Glutamatergic neuron (in vitro differentiated cells): ENCODE measurements at regions not wholly inside any gene's neighbourhood (a gene's known extent, or its start where the extent isn't known, plus 50 kb on each side); places are given as distances from the start of the nearest gene placed in this dataset.
A peak's percentile ranks its signal among the peaks of the same experiment; 100 is the strongest.

ENCODE experiments used
- DNase-seq: peaks from one replicate; pipeline ENCODE4 v3.0.0; 2022
- H3K27ac Mint-ChIP-seq: one replicate; pipeline ENCODE4 v1.8.0; 2020; ENCODE audit warnings: mild to moderate bottlenecking, mixed read lengths, inconsistent platforms; ENCODE audit not compliant: unreplicated experiment
- H3K27me3 Mint-ChIP-seq: one replicate; pipeline ENCODE4 v1.8.0; 2020; ENCODE audit warnings: mild to moderate bottlenecking, moderate library complexity, mixed read lengths, inconsistent platforms; ENCODE audit not compliant: unreplicated experiment
- H3K36me3 Mint-ChIP-seq: one replicate; pipeline ENCODE4 v1.8.0; 2020; ENCODE audit warnings: mild to moderate bottlenecking, mixed read lengths, inconsistent platforms; ENCODE audit not compliant: unreplicated experiment
- H3K4me1 Mint-ChIP-seq: one replicate; pipeline ENCODE4 v1.8.0; 2020; ENCODE audit warnings: mild to moderate bottlenecking, low read depth, mixed read lengths, inconsistent platforms; ENCODE audit not compliant: unreplicated experiment
- H3K4me3 Mint-ChIP-seq: one replicate; pipeline ENCODE4 v1.8.0; 2020; ENCODE audit warnings: mild to moderate bottlenecking, mixed read lengths, inconsistent platforms; ENCODE audit not compliant: unreplicated experiment
- H3K9me3 Mint-ChIP-seq: one replicate; pipeline ENCODE4 v1.8.0; 2020; ENCODE audit warnings: mild to moderate bottlenecking, moderate library complexity, mixed read lengths, inconsistent platforms; ENCODE audit not compliant: unreplicated experiment
- TF ChIP-seq, protein P1 (sequence below): fragments of 200-600 bp; sonication (generic); IDR thresholded peaks from one replicate; pipeline ENCODE4 v1.5.0; 2021; ENCODE audit not compliant: partially characterized antibody, unreplicated experiment

DNA sequence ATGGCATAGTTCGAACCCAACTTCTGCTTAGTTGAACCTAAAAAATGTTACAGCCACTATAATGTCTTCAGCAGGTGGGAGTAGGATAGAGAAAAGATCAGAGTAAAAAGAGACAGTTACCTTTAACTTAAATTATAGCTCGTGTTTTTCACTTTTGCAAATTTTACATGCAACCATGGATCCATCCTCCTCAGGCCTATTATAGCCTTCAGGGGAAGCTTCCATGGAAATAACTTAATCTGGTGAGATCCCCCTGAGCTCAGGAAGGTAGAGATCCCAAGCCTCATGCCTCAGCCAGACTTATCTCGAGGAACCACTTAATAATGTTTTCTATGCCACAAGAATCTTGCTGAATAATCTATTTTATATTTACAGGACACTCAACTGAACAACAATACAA is 159.4 kb upstream of the FAM3C start:
- Mint-ChIP-seq H3K27me3 (no peaks in the 10 kb centered on the region), H3K4me3 (no peak overlapping the region), H3K4me1 (no peaks in the 10 kb centered on the region), H3K27ac (no peak overlapping the region), H3K9me3 (no peaks in the 10 kb centered on the region), H3K36me3 (no peaks in the 10 kb centered on the region)
- TF ChIP-seq, protein P1, sequence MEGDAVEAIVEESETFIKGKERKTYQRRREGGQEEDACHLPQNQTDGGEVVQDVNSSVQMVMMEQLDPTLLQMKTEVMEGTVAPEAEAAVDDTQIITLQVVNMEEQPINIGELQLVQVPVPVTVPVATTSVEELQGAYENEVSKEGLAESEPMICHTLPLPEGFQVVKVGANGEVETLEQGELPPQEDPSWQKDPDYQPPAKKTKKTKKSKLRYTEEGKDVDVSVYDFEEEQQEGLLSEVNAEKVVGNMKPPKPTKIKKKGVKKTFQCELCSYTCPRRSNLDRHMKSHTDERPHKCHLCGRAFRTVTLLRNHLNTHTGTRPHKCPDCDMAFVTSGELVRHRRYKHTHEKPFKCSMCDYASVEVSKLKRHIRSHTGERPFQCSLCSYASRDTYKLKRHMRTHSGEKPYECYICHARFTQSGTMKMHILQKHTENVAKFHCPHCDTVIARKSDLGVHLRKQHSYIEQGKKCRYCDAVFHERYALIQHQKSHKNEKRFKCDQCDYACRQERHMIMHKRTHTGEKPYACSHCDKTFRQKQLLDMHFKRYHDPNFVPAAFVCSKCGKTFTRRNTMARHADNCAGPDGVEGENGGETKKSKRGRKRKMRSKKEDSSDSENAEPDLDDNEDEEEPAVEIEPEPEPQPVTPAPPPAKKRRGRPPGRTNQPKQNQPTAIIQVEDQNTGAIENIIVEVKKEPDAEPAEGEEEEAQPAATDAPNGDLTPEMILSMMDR: no peak
- no peak for DNase-seq

DNA sequence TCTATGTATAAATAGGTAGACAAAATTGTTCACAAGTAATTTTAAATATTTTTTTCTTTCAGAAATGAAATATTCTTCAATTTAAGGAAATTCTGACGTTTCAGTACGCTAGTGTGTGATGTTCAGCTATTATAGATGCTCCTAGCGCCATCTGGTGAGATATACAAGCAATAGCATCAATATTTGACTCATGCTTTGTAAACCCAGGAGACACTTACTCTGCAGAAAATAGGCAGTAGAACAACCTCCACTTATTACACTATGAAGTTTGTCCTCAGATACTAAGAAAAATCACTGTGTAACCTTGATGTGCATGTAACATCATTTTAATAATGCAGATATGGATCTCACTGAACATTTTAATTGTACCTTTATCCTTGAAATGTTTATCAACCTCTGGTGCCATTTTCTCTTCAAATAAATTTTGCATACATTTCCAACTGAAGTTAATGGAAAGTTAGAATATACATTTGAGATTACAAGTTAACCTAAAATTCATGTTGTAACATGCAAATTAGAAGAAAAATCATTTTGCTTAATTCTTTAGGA is 151.5 kb upstream of the FAM3C start:
- H3K4me3 Mint-ChIP-seq: no peak overlapping the region
- H3K4me1 Mint-ChIP-seq: no peaks in the 10 kb centered on the region
- TF ChIP-seq, protein P1: peak; percentile 63
- no peak overlapping the region for H3K27ac Mint-ChIP-seq
- H3K36me3 Mint-ChIP-seq: no peaks in the 10 kb centered on the region
- no peak for DNase-seq
- H3K27me3 Mint-ChIP-seq: no peaks in the 10 kb centered on the region
- H3K9me3 Mint-ChIP-seq: no peaks in the 10 kb centered on the region

DNA sequence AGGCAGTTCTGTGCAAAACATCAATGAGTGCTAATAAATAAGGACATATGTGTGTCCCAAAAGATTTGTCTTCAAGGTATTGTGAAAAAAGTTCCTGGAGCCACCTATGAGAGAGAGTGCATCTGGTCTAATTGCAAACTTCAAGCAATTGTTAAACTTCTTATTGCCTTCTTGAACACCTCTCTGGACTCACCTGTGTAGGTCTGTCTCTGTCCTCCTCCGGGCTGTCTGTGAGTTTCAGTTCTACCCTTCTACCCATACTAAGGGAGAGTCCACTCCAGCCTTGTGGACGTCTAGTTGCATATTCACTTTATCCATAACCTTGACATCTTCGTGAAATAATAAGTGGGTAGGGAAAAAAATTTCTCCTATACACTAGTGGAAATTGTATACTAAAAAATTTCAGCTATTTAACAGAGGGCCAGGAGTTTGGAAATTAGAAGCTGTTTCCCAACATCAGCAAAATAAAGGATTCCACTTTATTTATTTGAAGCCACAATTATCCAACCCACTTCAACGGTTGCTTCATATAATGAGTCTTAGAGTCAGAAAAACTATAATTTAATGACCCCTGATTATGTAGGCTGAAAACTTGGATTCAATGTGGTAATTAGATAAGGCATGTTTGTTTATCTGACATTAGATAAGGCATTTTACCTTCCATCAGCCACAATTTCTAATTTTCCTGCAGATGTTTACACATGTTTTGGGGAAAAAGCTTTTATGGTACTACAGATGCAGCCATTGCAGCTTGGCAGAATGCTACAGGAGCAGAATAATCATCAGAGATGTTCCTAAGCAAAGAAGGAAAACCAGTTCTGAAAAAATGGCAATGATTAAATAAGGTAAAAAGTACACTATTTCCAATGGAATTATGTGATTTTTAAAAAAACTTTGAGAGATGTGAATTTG is 150.8 kb upstream of the FAM3C start:
- H3K9me3 Mint-ChIP-seq: no peaks in the 10 kb centered on the region
- H3K36me3 Mint-ChIP-seq: no peaks in the 10 kb centered on the region
- no peak overlapping the region for H3K27ac Mint-ChIP-seq
- no peaks in the 10 kb centered on the region for H3K27me3 Mint-ChIP-seq
- DNase-seq: no peak
- H3K4me3 Mint-ChIP-seq: no peak overlapping the region
- TF ChIP-seq, protein P1: no peak
- H3K4me1 Mint-ChIP-seq: no peaks in the 10 kb centered on the region

DNA sequence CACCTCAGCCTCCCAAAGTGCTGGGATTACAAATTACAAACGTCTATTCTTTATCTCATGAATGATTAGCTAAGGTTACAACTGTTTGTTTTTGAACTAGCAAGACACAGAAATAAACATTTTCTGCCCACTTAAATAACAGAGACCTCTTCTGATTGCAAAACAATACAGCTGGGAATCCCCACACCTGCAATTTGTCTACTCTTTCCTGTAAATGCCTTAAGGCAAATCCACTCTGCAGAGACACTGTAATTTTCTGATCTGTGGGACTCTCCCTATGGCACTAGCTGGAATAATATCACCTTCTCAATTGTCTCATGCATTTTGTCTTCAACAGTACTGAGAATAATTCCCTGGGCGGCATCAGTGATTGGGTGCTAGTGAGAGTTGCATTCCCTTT is 149.3 kb upstream of the FAM3C start:
- Mint-ChIP-seq H3K9me3 (no peaks in the 10 kb centered on the region), H3K4me1 (no peaks in the 10 kb centered on the region), H3K27me3 (no peaks in the 10 kb centered on the region), H3K4me3 (no peak overlapping the region), H3K36me3 (no peaks in the 10 kb centered on the region), H3K27ac (no peak overlapping the region)
- DNase-seq: no peak
- TF ChIP-seq, protein P1: no peak

DNA sequence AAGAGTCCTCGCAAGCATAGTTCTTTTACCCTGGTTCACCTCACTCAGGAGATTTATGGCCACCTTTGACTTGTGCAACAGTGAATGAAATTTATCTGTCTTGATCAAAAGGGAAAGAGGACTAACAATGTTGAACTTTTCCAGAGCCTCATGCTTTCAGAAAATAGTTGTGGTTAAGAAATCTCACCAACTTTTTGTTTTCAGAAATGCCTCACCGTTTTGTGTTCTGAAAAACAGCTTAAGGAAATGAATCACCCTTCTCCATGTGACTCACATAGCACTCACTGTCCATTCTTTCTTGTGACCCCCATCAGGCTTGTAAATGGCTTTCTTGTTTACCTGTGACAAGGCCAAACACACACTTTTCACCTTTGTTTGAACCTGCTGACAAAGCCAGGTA is 148.6 kb upstream of the FAM3C start:
- Mint-ChIP-seq H3K36me3 (no peaks in the 10 kb centered on the region), H3K9me3 (no peaks in the 10 kb centered on the region), H3K4me3 (no peak overlapping the region), H3K4me1 (no peaks in the 10 kb centered on the region), H3K27me3 (no peaks in the 10 kb centered on the region), H3K27ac (no peak overlapping the region)
- DNase-seq: no peak
- TF ChIP-seq, protein P1: no peak
